GM19455 (cell line): ENCODE measurements at regions not wholly inside any gene's neighbourhood (a gene's known extent, or its start where the extent isn't known, plus 50 kb on each side); places are given as distances from the start of the nearest gene placed in this dataset.

Source experiments
- ATAC-seq: cut with Tn5 transposase; IDR thresholded peaks from one replicate; pipeline ENCODE4 v1.9.1; 2021; ENCODE audit not compliant: unreplicated experiment

DNA sequence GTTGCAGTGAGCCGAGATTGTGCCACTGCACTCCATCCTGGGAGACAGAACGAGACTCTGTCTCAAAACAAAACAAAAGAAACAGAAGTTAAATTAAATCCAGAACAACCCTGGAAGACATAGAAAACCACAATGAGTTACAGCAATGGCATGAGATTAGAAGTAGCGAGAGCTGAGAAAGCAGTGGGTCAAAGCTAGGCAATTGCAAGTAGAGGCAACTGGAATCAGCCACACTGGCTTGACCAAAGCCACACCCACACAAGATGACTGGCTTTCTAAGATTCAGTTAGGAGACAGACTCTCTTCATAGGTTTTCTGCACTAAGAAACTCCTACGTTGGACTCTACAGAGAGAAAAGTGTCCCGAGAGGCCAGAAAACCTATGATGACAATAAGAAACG, 443.0 kb downstream of the GPM6A start:
- no peak for ATAC-seq

DNA sequence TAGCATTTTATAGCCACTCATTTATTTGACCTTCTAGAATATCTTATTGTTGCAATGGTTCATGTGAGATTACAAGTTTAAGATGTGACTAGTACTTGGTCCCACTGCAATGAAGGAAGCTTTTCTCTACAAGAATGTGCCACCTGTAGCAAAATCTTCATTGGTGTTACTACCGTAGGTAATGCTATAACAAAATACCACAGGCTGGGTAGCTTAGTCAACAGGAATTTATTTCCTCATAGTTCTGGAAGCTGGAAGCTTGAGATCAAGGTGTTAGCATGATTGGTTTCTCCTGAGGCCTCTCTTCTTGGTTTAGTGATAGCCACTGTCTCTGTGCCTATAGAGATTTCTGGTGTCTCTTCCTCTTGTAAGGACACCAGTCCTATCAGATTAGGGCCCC, 441.0 kb downstream of the GPM6A start:
- no peak for ATAC-seq

DNA sequence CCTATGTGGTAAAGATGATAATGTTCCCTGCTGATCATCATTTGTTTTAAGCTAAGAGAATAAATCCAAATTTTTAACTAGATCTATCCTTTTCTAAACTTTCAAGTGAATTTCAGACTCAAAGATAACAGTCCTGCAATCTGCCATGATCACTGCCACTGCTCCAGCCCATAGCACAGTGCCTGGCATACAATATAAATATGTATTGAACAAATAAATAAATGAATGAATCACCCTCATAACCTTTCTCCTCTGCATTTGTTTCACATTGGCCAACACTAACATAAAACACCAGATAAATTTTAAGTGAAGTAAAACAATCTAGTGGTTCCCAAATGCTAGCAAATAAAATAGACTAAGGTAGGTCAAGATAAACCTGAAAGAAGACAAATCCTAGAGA, 439.0 kb downstream of the GPM6A start:
- no peak for ATAC-seq

DNA sequence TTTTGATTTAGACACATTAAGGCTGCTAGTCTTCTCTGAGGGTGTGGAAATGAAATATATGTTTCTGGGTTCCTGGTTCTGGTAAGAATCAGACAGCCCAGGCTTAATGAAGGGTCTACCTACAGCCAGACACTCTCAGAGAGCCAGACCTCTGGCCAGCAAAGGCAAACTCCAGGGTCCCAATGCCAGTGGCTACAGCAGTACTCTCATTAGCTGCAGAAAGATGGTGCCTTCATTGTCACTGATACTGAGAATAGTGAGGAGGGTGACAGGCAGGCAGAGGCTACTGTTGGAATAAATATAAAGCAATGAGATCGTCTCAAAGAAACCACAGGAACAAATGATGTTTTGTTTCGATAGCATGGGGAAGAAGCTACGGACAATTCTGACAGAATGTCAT, 437.6 kb downstream of the GPM6A start:
- ATAC-seq = no peak

DNA sequence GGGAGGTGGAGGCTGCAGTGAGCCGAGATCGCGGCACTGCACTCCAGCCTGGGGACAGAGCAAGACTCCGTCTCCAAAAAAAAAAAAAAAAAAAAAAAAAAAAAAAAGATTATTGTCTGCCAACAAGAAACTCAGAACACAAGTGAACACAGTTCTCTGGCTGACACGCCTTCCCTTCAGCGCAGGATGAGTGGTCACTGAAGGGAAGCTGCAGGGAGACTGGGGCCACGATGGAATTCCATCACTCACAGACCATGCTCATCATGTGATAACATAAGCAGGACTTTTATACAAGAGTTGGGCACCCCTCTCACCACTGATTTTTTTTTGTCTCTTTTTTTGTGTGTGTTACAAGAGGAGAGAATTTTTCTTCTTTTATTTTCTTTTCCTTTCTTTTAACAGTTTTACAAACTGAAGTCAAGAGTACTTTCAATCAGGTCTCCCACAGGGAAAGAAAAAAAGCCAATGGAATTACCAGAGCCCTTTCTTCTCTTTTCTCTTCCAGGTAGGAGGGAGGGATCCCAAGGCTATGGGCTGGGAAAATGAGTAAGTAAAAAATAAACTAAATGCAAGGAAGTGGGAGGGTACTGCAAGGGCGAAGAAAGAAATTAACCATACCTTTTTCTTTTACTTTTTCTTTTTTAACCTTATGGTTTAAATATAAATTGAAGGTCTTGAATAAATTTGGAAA, 435.6 kb downstream of the GPM6A start:
- no peak for ATAC-seq

DNA sequence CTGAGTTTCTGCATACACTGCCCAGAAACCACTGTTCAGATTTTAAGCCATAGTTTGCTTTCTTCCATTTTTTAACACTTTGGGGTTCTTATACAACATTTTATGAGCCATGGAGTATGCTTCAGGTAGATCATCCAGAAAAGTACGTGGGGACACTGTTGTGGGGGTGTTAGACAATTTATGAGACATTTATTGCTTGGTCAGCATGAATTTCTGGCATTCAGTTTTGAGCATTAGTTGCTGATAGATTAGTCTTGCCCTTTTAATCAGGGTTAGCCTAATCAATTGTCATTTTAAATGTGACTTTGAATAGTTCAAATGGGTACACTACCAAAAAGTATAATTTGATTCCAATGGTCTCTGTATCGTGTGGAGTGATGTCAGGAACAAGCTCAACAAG, 434.9 kb downstream of the GPM6A start:
- no peak for ATAC-seq

DNA sequence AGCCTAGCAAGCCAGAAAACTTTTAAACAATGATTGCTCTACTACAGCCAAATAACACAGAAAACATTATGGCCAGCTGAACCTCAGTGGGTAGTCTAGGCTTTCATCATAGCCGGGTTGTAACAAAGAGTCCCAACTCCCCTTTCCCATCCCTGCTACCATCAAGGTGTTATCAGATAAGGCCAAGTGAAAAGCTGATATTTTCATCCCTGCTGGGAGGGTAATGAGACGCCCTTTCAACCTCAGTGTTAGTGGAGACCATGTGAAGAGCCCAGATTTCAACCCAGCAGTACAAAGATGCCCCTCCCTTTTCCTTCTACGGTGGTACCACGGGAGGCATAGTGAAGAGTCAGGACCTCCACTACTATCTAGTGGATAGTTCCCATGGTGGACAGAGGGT, 433.7 kb downstream of the GPM6A start:
- no peak for ATAC-seq

DNA sequence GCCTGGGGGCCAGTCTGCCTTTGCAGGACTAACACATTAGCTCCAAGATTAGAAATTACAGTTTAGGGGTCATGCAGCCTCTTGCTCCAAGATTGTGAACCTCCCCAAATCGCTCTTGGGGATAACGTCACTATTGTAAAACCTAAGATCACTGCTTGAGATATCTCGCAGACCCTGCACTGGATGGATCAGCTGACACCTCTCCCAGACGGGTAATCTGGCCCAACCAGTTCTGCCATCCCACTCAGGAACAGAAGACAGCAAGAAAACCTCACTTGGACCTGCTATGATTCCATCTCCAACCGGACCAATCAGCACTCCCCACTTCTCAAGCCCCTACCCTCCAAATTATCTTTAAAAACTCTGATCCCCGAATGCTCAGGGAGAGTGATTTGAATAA, 431.2 kb downstream of the GPM6A start:
- no peak for ATAC-seq

DNA sequence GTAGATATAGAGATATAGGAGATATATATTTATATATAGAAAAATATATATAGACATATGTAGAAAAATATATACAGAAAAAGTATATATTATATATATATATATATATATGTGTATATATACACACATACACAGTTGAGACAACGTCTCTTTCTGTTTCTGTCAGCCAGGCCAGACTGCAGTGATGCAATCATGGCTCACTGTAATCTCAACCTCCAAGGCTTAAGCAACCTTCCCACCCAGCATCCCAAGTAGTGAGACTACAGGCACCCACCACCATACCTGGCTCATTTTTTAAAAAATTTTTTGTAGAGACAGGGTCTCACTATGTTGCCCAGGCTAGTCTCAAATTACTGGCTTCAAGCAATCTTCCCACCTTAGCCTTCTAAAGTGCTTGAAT, 426.3 kb downstream of the GPM6A start:
- ATAC-seq = no peak

DNA sequence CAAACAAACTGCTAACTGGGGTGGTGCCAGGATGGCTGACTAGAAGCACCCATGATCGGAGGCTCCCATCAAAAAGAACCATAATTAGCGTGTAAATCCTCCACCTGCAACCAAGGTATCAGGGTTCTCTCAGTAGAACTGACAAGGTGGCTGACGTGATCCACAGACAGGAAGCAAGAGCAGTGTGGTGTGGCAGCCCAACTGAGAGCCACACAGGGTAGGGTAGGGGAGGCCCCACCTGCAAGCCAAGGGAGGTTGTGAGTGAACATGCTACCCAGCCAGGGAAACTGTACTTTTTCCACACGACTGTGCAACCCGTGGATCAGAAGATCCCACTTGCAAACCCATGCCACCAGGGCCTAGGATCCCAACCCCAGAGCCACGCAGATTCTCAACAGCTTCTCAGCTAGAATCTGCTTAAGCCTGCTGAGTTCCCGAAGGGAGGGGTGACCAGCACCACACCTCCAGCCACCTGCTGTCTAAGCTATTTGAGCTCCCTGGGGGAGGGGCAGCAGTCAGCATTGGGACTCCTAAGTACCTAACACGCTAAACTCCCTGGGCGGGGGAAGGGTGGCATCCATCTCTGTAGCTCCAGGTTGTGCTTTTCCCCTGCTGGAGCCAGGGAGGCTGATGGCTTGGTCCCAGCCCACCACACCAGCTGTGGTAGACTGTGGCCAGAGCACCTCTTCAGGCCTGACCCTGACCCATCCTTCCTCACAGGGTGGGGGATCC, 425.1 kb downstream of the GPM6A start:
- ATAC-seq = no peak

DNA sequence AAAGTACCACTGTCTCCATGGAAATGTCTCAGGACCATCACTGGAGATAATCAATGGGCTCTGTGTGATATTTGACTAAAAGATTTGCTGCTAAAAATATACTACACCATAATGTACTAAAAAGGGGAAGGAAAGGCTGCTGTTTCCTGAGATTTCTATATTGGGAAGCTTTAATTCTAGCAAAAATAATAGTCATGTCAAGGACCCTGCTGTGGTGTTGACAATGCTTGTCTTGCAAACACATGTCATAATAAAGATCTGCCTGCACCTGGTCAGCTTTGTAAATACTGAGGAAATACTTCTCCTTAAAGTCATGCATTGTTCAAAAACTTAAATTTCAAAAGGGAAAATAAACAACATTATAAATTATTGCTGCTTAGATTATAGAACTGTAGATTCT, 417.9 kb downstream of the GPM6A start:
- no peak for ATAC-seq

DNA sequence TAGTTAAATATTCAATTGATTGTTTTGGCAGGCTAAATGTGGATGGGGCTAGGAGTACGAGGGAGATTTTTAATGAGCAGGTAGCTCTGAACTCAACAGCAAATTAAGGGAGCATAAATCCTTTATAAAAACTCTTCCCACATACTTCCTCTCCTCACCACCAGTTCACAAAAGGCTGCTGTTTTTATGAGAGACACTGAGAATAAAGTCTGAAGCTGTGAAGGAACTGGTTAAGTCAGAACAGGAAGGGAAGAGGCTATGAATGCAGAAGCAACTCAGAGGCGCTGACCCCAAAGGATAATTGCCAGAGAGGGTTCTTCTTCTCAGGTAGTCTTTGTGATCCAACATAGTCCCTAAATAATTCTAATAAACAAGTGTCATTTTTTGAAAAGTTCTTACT, 406.1 kb downstream of the GPM6A start:
- no peak for ATAC-seq

DNA sequence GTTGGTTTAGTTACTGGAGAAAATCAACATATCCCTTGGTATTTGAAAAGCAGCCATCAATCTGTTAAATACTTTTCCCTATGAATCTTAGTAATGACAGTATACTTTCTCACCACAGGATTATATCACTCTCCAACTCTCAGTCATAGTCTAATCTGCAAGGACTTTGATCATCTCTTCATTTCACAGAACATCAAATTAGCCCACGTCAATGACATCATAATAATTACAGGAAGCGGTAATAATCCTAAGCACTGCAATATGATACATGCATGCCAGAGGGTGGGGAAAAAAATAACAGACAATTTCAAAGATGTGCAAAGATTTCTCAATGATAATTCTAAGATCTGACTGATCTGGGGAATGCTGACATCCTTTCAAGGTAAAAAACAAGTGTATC, 404.1 kb downstream of the GPM6A start:
- ATAC-seq = no peak

DNA sequence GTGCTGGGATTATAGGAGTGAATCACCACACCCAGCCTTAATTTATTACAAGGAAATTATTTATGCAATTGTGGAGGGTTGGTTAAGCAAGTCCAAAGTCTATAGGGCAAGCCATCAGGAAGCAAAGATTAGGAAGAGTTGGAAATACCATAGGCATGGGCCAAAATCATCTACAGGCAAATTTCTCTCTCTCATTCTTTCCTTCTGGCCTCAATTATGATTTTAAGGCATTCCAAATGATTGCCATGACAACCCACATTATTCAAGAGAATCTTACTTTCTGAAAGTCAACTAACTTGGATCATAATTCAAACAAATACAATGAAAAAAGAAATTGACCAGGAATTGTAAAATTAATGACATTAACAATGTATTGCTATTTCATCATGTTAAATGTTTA, 400.8 kb downstream of the GPM6A start:
- ATAC-seq = no peak

DNA sequence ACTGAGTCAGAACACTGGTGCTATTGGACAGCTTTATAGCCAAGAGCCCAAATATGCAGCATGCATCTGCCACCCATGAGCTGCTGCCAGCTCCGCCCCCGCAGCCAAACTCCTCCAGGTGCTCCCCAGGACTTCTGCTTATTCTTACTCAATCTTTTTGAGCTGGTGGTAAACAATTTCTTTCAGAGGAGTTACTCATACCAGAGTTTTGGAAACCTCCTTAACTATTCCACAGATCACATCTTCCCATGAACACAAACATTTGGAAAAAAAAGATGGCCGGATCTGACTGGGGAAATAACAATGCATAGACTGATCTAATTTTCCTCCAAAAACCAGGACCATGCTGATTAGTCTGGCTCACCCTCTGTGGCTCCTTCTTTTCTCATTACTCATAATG, 399.9 kb downstream of the GPM6A start:
- ATAC-seq = no peak

DNA sequence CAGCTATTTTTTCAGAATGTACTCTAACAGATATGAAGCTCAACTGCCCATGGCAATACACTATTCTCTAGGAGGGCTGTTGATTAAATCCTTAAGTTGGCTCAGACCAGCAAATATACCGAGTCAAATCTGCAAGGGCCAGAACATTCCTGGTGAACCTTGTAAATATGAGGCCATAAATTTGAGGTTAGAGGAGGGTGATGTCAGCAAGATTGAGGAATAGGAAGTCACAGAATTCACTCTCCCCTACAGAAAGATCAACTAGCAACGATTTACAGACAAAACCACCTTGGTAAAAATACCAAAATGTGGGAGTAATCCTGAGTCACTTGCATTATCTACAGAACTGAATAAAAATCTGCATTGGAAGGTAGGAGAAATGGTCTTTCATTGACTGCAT, 399.3 kb downstream of the GPM6A start:
- no peak for ATAC-seq

DNA sequence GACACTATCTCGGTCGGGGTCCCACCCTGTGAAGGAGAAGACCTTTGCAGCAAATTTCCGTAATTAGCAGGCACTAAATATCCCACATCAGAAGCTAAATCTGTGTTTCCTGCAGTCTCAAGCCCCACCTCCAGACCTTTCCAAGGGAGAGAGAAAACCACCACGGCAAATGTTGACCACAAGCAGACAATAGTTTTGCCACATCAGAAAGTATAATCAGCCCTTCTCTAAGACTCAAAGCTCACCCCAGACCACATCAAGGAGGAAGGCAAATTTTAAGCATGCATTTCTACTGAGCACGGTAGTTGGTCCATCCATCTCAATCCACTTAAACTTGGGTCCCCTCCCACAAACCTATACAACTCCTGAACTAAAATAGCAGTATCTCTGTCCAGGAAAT, 398.5 kb downstream of the GPM6A start:
- ATAC-seq = no peak

DNA sequence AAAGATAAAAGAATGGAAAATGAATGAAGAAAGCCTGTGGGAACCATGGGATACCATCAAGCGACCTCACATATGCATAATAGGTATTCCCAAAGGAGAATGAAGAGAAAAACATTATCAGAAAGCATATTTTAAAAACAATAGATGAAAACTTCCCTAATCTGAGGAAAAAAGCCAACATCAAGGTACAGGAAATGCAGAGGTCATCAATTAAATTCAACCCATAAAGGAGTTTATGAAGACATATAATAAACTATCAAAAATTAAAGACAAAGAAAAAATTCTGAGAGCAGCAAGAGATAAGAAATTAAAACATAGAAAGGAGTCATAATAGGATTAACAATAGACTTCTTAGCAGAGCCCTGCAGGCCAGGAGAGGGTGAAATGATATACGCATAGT, 397.5 kb downstream of the GPM6A start:
- ATAC-seq = no peak

DNA sequence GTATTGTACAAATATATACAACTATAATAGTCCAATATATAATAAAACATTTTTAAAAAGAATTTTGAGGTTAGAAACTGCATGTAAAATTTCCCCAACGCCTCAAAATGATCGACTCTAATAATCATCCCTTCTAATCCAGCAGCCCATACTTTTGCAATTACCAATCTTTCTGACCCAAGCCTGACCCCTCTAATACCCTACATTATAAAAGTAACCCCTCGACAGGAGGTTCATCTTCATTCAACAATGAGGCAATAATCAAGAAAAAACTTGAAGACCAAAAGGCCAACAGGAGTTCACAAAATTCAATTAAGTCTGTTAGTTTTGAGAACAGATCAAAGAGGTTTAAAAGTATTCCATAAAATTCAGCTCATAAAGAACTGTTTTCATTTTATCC, 393.5 kb downstream of the GPM6A start:
- ATAC-seq = no peak

DNA sequence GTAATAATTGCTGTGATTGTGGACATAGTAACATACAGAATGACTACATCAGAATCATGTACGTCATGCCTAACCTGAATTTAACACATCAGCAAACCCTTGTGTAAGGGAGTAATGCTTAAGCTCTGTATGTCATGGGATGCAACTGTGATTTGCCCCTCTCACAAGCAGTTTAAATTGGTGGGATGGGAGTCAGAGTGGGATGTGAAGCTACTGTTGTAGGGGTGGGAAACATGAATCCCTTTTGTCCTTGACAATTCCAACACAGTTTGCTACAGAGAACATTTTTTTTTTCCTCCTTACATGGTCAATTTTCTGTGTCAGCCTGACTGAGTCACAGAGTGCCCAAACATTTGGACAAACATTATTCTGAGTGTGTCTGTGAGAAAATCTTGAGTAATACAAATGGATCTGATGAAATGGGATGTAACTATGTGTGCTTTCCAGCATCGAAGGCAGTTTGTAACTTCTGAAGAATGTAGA, 392.8 kb downstream of the GPM6A start:
- no peak for ATAC-seq

DNA sequence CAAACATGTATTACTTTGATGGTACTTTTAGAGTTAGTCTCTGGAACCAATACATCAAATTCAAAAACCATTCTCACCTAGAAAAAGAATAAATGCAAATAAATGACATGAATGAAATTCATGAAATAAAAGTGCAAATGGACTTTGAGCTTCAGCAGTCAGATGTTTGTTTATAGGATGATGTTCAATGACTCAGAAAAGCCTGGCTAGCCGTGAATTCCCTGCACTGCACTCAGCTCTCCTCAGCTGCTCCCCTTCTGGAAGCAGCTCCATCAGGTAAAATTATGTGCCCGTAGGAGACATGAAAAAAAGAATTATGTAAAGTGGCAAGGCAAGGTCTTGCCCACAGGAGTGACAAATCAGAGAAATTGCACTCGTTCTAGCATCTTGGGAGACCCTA, 390.6 kb downstream of the GPM6A start:
- no peak for ATAC-seq

DNA sequence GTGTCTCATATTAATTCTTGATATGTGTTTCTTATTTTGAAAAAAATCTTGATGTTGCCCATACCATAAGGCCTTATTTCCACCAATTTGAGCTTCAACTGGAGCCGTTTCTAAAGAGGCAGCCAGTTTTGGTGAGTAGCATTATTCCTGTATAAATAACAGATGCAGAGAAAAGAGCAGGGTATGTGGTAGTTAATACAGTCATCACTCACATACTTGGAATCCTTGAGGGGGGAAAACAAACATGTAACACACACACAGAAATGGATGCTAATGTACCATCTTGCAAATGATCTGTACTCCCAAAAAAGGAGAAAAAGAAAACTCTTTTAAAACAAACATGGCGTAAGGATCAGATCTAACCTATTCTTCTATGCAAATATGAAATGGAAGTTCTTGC, 389.7 kb downstream of the GPM6A start:
- ATAC-seq = no peak

DNA sequence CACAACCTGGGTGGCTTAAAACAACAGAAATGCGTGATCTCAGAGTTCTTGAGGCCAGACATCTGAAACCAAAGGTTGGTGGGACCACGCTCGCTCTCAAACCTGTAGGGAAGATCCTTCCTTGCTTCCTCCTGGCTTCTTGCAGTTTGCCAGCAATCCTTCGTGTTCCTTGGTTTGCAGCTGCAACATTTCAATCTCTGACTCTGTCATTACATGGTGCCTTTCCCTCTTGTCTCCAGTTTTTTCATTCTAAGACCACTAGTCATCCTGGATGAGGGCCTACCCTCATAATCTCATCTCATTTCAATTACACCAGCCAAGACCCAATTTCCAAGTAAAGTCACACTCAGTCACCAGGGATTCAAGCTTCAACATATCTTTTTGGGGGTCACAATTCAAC, 388.0 kb downstream of the GPM6A start:
- no peak for ATAC-seq
